ENCODE measurements at regions not wholly inside any gene's neighbourhood (a gene's known extent, or its start where the extent isn't known, plus 50 kb on each side); places are given as distances from the start of the nearest gene placed in this dataset.

DNA sequence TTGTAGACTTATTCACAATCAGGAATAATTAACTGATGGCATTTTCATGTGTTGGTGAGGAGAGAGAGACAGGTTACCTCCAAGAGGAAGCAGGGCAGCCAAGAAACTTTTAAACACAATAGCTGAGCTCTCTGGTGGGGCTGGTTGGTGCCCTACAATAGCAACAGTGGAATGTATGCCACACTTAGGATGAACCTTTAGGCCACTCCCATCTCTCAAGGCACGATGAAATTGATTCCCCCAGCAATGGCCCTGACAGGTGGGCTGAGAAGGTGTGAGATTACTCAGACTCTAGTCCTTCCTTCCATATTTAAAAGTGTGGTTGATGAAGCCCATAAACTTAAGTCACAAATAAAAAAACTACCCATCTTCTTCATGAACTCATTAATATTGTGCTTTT is 219.4 kb upstream of the CYRIA start:
- no peak for DNase-seq (ENCODE audit: low read depth)

DNA sequence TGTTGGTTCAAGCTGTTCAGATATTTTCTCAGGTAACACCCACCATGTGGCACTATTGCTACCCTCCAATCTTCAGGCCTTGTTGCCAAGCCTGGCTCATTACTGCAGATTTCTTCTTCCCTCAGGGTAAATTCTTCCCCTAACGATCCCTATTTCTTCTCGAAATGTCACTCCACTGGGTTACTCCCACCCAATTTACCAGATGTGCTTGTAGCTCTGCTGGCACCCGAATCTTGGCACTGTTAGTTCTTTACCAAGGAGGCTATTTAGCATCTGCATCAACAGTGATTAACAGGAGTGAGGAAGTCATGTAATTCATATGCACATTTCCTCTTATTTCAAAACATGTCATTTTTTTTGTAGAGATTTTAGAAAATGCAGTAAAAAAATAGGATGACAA is 217.1 kb upstream of the CYRIA start:
- TF ChIP-seq, protein P1, sequence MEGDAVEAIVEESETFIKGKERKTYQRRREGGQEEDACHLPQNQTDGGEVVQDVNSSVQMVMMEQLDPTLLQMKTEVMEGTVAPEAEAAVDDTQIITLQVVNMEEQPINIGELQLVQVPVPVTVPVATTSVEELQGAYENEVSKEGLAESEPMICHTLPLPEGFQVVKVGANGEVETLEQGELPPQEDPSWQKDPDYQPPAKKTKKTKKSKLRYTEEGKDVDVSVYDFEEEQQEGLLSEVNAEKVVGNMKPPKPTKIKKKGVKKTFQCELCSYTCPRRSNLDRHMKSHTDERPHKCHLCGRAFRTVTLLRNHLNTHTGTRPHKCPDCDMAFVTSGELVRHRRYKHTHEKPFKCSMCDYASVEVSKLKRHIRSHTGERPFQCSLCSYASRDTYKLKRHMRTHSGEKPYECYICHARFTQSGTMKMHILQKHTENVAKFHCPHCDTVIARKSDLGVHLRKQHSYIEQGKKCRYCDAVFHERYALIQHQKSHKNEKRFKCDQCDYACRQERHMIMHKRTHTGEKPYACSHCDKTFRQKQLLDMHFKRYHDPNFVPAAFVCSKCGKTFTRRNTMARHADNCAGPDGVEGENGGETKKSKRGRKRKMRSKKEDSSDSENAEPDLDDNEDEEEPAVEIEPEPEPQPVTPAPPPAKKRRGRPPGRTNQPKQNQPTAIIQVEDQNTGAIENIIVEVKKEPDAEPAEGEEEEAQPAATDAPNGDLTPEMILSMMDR (IDR thresholded peaks at IDR 0.05; ENCODE audit: insufficient read depth, low read depth, low read length): no peak
- H3K4me3 ChIP-seq (ENCODE audit: low read depth, low read length): no peak overlapping the region
- DNase-seq (ENCODE audit: low read depth): no peak

More for the DNA sequence above, 219.4 kb upstream of the CYRIA start:
- TF ChIP-seq, protein P1 (IDR thresholded peaks at IDR 0.05; ENCODE audit: insufficient read depth, low read depth, low read length): no peak
- no peak overlapping the region for H3K4me3 ChIP-seq (ENCODE audit: low read depth, low read length)

DNA sequence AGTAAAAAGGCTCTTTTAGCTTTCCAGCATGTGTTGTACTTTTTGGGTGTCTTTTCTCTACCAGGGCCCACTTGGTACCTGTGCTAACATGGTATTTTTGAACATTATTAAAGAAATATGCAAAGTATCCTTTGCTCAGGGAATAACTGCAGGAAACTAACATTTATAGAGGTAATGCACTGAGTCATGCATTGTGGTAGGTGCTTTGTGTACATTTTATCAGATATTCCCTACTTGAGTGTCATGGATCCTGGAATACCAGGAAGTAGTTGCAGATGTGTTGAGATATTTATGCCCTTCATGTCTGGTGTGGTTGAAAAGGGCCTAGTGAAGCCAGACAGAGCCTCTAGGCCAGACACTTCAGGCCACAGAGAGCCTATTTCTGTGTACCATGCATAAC is 215.5 kb upstream of the CYRIA start:
- peak; percentile 39 for DNase-seq (ENCODE audit: low read depth)
- H3K4me3 ChIP-seq (ENCODE audit: low read depth, low read length): no peak overlapping the region
- TF ChIP-seq, protein P1 (IDR thresholded peaks at IDR 0.05; ENCODE audit: insufficient read depth, low read depth, low read length): no peak

DNA sequence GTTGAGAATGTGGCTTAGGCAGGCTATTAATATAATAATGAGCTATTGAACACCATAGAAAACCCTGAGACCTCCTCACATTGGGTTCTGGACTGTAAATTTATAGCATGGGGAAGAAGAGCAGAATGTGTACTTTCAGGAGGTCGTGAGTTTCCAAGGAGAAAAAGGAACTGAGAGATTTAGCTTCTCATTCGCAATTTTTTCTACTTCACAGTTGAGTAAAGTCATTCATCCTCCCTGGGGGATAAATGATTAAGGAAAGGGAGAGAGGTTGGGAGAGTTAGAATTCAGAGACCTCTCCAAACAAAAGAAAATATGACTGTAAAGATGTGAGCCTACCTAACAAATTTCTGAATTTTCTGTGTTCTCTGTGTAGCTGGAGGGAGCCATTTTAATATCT is 205.8 kb upstream of the CYRIA start:
- TF ChIP-seq, protein P1 (IDR thresholded peaks at IDR 0.05; ENCODE audit: insufficient read depth, low read depth, low read length): no peak
- no peak overlapping the region for H3K4me3 ChIP-seq (ENCODE audit: low read depth, low read length)
- no peak for DNase-seq (ENCODE audit: low read depth)

DNA sequence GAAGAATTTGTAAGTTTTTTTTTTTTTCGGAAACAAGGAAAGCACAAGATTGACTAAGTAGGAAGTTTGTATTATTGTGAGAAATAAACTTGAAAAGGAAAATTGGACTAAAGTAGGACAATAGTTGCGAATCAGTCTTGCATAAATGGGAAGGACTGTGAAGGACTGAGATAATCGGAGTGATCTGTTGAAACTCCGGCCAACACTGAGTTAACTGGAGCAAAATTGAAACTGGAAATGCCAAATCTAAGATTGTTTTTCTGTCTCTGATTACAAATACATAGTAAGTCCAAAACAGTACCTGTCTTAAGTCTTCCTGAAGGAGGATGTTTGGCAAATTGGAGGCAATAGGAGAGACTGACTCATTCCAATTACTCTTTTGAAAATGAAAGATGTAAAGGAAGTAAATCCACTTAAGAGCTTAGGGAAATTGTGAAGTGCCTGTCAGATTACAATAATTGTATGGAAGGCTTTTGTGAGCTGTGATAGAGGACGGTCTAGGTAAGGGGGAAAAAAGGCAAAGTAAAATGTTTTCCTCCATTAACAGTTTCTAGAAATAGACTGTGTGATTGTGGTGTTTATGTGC is 204.9 kb upstream of the CYRIA start:
- TF ChIP-seq, protein P1 (IDR thresholded peaks at IDR 0.05; ENCODE audit: insufficient read depth, low read depth, low read length): no peak
- no peak for DNase-seq (ENCODE audit: low read depth)
- H3K4me3 ChIP-seq (ENCODE audit: low read depth, low read length): no peak overlapping the region

DNA sequence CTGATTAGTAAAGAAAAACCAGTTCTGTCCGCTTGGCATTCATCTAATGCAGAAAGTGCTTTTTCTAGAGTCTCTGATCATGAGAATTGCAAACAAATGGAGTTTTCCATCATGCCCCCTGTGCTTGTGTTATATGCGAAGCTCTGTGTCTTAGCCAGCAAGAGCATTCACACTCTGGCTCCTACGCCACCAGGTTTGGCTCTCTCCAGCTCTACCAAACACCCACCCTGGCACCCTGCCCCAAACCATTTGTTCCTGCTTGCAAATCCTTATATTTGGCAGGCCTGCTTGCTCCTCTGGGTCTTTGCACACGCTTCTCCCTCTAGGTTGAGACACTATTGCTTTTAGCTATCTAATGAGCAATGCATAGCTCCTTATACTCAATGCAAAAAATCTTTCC is 204.1 kb upstream of the CYRIA start:
- TF ChIP-seq, protein P1 (IDR thresholded peaks at IDR 0.05; ENCODE audit: insufficient read depth, low read depth, low read length): no peak
- DNase-seq (ENCODE audit: low read depth): no peak
- no peak overlapping the region for H3K4me3 ChIP-seq (ENCODE audit: low read depth, low read length)

DNA sequence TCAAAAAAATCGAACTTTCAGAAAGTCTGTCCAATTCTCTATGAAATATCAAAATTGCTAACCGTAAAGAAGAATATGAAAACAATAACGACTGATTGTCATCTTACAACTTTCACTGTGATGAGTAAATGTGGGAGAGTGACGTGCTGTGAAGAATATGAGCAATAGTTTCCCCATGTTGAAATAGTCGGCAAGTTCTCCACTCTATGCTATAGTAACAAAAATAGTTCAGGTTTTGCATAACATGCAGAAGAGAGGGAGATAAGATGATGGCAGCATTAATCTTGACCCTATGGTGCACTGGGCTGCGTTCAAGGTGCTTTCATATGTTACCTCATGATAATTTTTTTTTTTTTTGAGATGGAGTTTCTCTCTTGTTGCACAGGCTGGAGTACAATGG is 196.8 kb upstream of the CYRIA start:
- no peak for DNase-seq (ENCODE audit: low read depth)
- no peak overlapping the region for H3K4me3 ChIP-seq (ENCODE audit: low read depth, low read length)
- TF ChIP-seq, protein P1 (IDR thresholded peaks at IDR 0.05; ENCODE audit: insufficient read depth, low read depth, low read length): no peak

All from fibroblast of villous mesenchyme (primary cell).